NT2/D1 (cell line): ENCODE measurements at regions not wholly inside any gene's neighbourhood (a gene's known extent, or its start where the extent isn't known, plus 50 kb on each side); places are given as distances from the start of the nearest gene placed in this dataset.

Experiments used
- DNase-seq: peaks from one replicate; pipeline ENCODE4 v3.0.0-alpha.2; 2011; ENCODE audit warnings: low read depth, low spot score
- H3K27me3 ChIP-seq: 2 replicates; pipeline ENCODE4 v1.6.0; 2011; ENCODE audit warnings: mild to moderate bottlenecking; ENCODE audit not compliant: insufficient read length, insufficient read depth
- H3K36me3 ChIP-seq: 2 replicates; pipeline ENCODE4 v1.6.1; 2011; ENCODE audit warnings: mild to moderate bottlenecking, low read length, mixed read lengths; ENCODE audit not compliant: insufficient read depth, insufficient read length
- H3K4me1 ChIP-seq: 2 replicates; pipeline ENCODE4 v1.5.1; 2011; ENCODE audit not compliant: insufficient read depth, insufficient read length
- H3K4me3 ChIP-seq: 2 replicates; pipeline ENCODE4 v1.5.1; 2011; ENCODE audit warnings: low read depth; ENCODE audit not compliant: insufficient read length
- H3K9ac ChIP-seq: 2 replicates; pipeline ENCODE4 v1.6.0; 2011; ENCODE audit warnings: low read depth; ENCODE audit not compliant: insufficient read length
- H3K9me3 ChIP-seq: 2 replicates; pipeline ENCODE4 v1.5.1; 2011; ENCODE audit warnings: mild to moderate bottlenecking, low read length; ENCODE audit not compliant: insufficient read depth
- SUZ12 ChIP-seq: IDR thresholded peaks from 2 replicates; pipeline ENCODE4 v1.6.1; 2011; ENCODE audit not compliant: insufficient read length, insufficient read depth; ENCODE audit errors: extremely low read depth
- YY1 ChIP-seq: IDR thresholded peaks from 2 replicates; pipeline ENCODE4 v1.6.1; 2011; ENCODE audit not compliant: insufficient read length, insufficient read depth
- ZNF274 ChIP-seq: IDR thresholded peaks from 2 replicates; pipeline ENCODE4 v1.6.1; 2011; ENCODE audit warnings: mild to moderate bottlenecking, low read depth, low read length

DNA sequence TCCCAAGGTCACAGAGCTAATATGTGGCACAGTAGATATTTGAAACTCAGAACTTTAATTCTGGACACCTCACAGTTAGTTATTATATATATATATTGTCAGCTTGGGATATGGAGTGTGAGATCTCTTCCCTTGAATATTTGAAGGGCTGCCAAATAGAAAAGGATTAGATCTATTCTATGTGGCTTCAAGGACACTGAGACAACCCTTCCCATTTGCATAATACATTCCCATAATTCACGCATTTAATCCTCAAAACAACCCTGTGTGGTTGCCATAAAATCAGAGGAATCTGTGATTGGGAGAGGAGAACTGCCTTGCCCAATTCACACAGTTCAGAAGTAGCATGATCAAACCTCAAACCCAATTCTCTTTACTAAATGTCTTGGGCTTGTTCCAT is 365.8 kb upstream of the DYNLRB2 start:
- no peaks in the 10 kb centered on the region for H3K4me1 ChIP-seq
- no peaks in the 10 kb centered on the region for H3K27me3 ChIP-seq
- no peak for DNase-seq
- no peak overlapping the region for H3K4me3 ChIP-seq
- no peaks in the 10 kb centered on the region for H3K36me3 ChIP-seq
- no peaks in the 10 kb centered on the region for H3K9me3 ChIP-seq
- TF ChIP-seq SUZ12 (no peak), YY1 (no peak), ZNF274 (no peak)
- no peak overlapping the region for H3K9ac ChIP-seq

GRCh38 chr16:80174416-80174815 is 366.4 kb upstream of the DYNLRB2 start:
- Histone ChIP-seq H3K4me3 (no peak overlapping the region), H3K9ac (no peak overlapping the region), H3K27me3 (no peaks in the 10 kb centered on the region), H3K36me3 (no peaks in the 10 kb centered on the region), H3K9me3 (no peaks in the 10 kb centered on the region), H3K4me1 (no peaks in the 10 kb centered on the region)
- TF ChIP-seq YY1 (no peak), SUZ12 (no peak), ZNF274 (no peak)
- DNase-seq = no peak

GRCh38 chr16:80171746-80172145 is 369.0 kb upstream of the DYNLRB2 start:
- no peaks in the 10 kb centered on the region for H3K27me3 ChIP-seq
- no peak for DNase-seq
- TF ChIP-seq YY1 = no peak
- no peak for TF ChIP-seq SUZ12
- no peak for TF ChIP-seq ZNF274
- H3K9ac ChIP-seq = no peak overlapping the region
- no peak overlapping the region for H3K4me3 ChIP-seq
- H3K4me1 ChIP-seq = no peaks in the 10 kb centered on the region
- H3K36me3 ChIP-seq = no peaks in the 10 kb centered on the region
- no peaks in the 10 kb centered on the region for H3K9me3 ChIP-seq

DNA sequence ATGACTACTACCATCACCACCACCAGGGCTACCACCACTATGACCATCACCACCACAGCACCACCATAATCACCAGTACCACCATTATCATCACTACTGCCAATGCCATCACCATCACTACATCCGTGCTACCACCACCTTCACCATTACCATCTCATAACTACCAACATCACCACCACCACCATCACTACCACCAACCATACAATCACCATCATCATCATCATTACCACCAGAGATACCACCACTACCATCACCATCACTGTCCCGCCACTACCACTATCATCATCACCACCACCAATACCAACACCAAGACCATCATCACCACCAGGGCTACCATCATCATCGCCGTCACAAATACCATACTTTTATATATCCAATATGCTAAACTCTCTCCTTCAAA is 369.6 kb upstream of the DYNLRB2 start:
- no peak overlapping the region for H3K9ac ChIP-seq
- H3K4me3 ChIP-seq = no peak overlapping the region
- H3K4me1 ChIP-seq = no peaks in the 10 kb centered on the region
- no peak for DNase-seq
- no peaks in the 10 kb centered on the region for H3K36me3 ChIP-seq
- H3K27me3 ChIP-seq = no peaks in the 10 kb centered on the region
- no peaks in the 10 kb centered on the region for H3K9me3 ChIP-seq
- TF ChIP-seq SUZ12 (no peak), YY1 (no peak), ZNF274 (no peak)

GRCh38 chr16:80167657-80168390 is 373.0 kb upstream of the DYNLRB2 start:
- no peak overlapping the region for H3K4me3 ChIP-seq
- no peak overlapping the region for H3K9ac ChIP-seq
- no peak for TF ChIP-seq ZNF274
- TF ChIP-seq SUZ12 = no peak
- no peak for TF ChIP-seq YY1
- no peaks in the 10 kb centered on the region for H3K27me3 ChIP-seq
- no peaks in the 10 kb centered on the region for H3K36me3 ChIP-seq
- no peaks in the 10 kb centered on the region for H3K9me3 ChIP-seq
- H3K4me1 ChIP-seq = no peaks in the 10 kb centered on the region
- no peak for DNase-seq

GRCh38 chr16:80166082-80166481 is 374.7 kb upstream of the DYNLRB2 start:
- H3K27me3 ChIP-seq = no peaks in the 10 kb centered on the region
- H3K4me1 ChIP-seq = no peaks in the 10 kb centered on the region
- no peak overlapping the region for H3K9ac ChIP-seq
- no peak for DNase-seq
- TF ChIP-seq SUZ12 = no peak
- no peak for TF ChIP-seq YY1
- no peak for TF ChIP-seq ZNF274
- no peaks in the 10 kb centered on the region for H3K36me3 ChIP-seq
- no peak overlapping the region for H3K4me3 ChIP-seq
- H3K9me3 ChIP-seq = no peaks in the 10 kb centered on the region

DNA sequence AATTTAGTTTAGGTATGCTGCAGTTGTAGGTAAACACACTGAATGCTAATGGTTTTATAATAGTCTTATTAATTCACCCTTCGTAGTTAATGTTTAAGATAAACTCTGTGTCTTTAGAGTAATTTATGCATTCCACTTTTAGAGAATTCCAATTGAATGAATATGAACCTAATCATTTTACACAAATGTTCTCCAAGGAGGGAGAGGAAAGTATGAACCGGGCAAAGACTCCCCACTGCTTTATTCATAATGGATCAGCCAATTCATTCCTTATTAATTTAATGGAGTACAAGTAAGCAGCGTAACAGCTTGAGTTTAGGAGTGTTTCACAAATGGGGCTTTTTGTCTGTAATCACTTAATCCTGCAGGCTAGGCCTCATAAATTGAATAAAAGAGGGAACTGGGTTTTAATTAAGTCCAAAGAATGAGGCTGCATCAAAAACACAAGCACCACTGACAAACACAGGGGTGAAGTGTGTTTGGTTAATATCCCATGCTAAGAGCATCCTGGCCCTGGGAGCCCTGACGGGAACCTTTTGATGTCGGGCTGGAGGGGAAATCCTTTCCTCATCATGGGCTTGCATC is 375.7 kb upstream of the DYNLRB2 start:
- H3K9me3 ChIP-seq = no peaks in the 10 kb centered on the region
- H3K4me3 ChIP-seq = no peak overlapping the region
- H3K27me3 ChIP-seq = no peaks in the 10 kb centered on the region
- H3K36me3 ChIP-seq = no peaks in the 10 kb centered on the region
- TF ChIP-seq SUZ12 (no peak), ZNF274 (no peak)
- no peak overlapping the region for H3K9ac ChIP-seq
- DNase-seq = no peak
- H3K4me1 ChIP-seq = no peaks in the 10 kb centered on the region
